Caco-2 (cell line): ENCODE measurements at regions not wholly inside any gene's neighbourhood (a gene's known extent, or its start where the extent isn't known, plus 50 kb on each side); places are given as distances from the start of the nearest gene placed in this dataset.

ENCODE experiments used
- BruUV-seq: library from RNA; stranded (reverse); fragments of 400-500 nt; replicated peaks from 2 replicates; lab custom pipeline; 2021; lab: Mats Ljungman, UMichigan
- CTCF ChIA-PET: fragments of 300-600 bp; sonication (Branson Sonifier 250); formaldehyde crosslinking; loops from one replicate; lab custom pipeline; 2022; ENCODE audit warnings: antibody characterized with exemption; lab: Charles Lee
- POLR2A ChIA-PET: fragments of 300-600 bp; sonication (Branson Sonifier 250); formaldehyde crosslinking; loops from one replicate; lab custom pipeline; 2022; ENCODE audit warnings: antibody characterized with exemption; lab: Charles Lee
- DNase-seq, 2 experiments: peaks; one replicate each; pipeline versions ENCODE4 v3.0.0 to v3.0.0-alpha.2; 2020 to 2022
- H3K27me3 ChIP-seq: replicated peaks from 2 replicates; pipeline ENCODE4 v1.6.0; 2011; ENCODE audit warnings: low read length; ENCODE audit not compliant: control insufficient read depth, insufficient read depth
- H3K36me3 ChIP-seq: 2 replicates; pipeline ENCODE4 v1.5.1; 2011; ENCODE audit warnings: low read length; ENCODE audit not compliant: control insufficient read depth, insufficient read depth
- H3K4me1 ChIP-seq: fragments of 250-450 bp; sonication (Bioruptor Pico); 2 replicates; pipeline ENCODE4 v1.5.1; 2020; ENCODE audit warnings: mild to moderate bottlenecking
- H3K4me3 ChIP-seq: 2 replicates; pipeline ENCODE4 v1.5.1; 2011; ENCODE audit warnings: low read depth, mild to moderate bottlenecking, control low read depth, low read length
- H3K9me3 ChIP-seq: fragments of 250-450 bp; sonication (Bioruptor Pico); 2 replicates; pipeline ENCODE4 v1.5.1; 2020; ENCODE audit warnings: mild to moderate bottlenecking, moderate library complexity
- H3K27ac Mint-ChIP-seq: one replicate; pipeline ENCODE4 v1.8.0; 2022; ENCODE audit warnings: mixed read lengths; ENCODE audit not compliant: unreplicated experiment
- H3K27me3 Mint-ChIP-seq: one replicate; pipeline ENCODE4 v1.8.0; 2022; ENCODE audit warnings: mixed read lengths; ENCODE audit not compliant: insufficient read depth, unreplicated experiment
- H3K36me3 Mint-ChIP-seq: one replicate; pipeline ENCODE4 v1.8.0; 2022; ENCODE audit warnings: mild to moderate bottlenecking, mixed read lengths; ENCODE audit not compliant: insufficient read depth, unreplicated experiment
- H3K4me1 Mint-ChIP-seq: one replicate; pipeline ENCODE4 v1.8.0; 2022; ENCODE audit warnings: low read depth, mixed read lengths; ENCODE audit not compliant: unreplicated experiment
- H3K4me3 Mint-ChIP-seq: one replicate; pipeline ENCODE4 v1.8.0; 2022; ENCODE audit warnings: mild to moderate bottlenecking, moderate library complexity, mixed read lengths; ENCODE audit not compliant: unreplicated experiment
- H3K9me3 Mint-ChIP-seq: one replicate; pipeline ENCODE4 v1.8.0; 2022; ENCODE audit warnings: mixed read lengths; ENCODE audit not compliant: unreplicated experiment
- CTCF ChIP-seq, 2 experiments: fragments of 200-600 bp in 1 of 2; IDR thresholded peaks; 1 replicate in 1 of 2; 2 replicates in 1 of 2; pipeline versions ENCODE4 v1.5.1 to v1.8.0; 2011 to 2022; ENCODE audit warnings: antibody characterized with exemption in 1 of 2, control low read depth in 1 of 2, inconsistent platforms in 1 of 2, low read depth in 1 of 2, low read length in 1 of 2, mild to moderate bottlenecking in 1 of 2, moderate library complexity in 1 of 2; ENCODE audit not compliant: insufficient read depth in 1 of 2, severe bottlenecking in 1 of 2, unreplicated experiment in 1 of 2
- intact Hi-C: fragments of 100-400 bp; cut with micrococcal nuclease; formaldehyde crosslinking; loops from one replicate; pipeline ENCODE4 v1.10.0; 2022; ENCODE audit not compliant: unreplicated experiment

GRCh38 chr3:193998123-193998448 is 137.9 kb upstream of the HES1 start:
- DNase-seq = no peak
- no peaks in the 10 kb centered on the region for H3K36me3 ChIP-seq
- Mint-ChIP-seq H3K9me3 (peaks cover 10% of the 10 kb centered on the region), H3K4me1 (peaks cover 14% of the 10 kb centered on the region), H3K27ac (no peak overlapping the region), H3K36me3 (no peaks in the 10 kb centered on the region), H3K27me3 (no peaks in the 10 kb centered on the region), H3K4me3 (no peak overlapping the region)
- TF ChIP-seq CTCF (IDR thresholded peaks at IDR 0.05; ENCODE audit: insufficient read depth in 1 of 2, low read depth in 1 of 2, low read length in 1 of 2, severe bottlenecking in 1 of 2, unreplicated experiment in 1 of 2) = no peak
- no peaks in the 10 kb centered on the region for H3K27me3 ChIP-seq
- peaks cover 16% of the 10 kb centered on the region for H3K4me1 ChIP-seq
- intact Hi-C loops = no loop called here
- no TSS peak for BruUV-seq
- ChIA-PET POLR2A (no interaction called here), CTCF (no interaction called here)
- H3K4me3 ChIP-seq = no peak overlapping the region
- no peaks in the 10 kb centered on the region for H3K9me3 ChIP-seq

GRCh38 chr3:193998628-193999195 is 137.2 kb upstream of the HES1 start:
- Mint-ChIP-seq H3K27me3 (no peaks in the 10 kb centered on the region), H3K4me1 (peaks cover 14% of the 10 kb centered on the region), H3K9me3 (peaks cover 10% of the 10 kb centered on the region), H3K27ac (no peak overlapping the region), H3K4me3 (no peak overlapping the region), H3K36me3 (no peaks in the 10 kb centered on the region)
- TF ChIP-seq CTCF (IDR thresholded peaks at IDR 0.05; ENCODE audit: insufficient read depth in 1 of 2, low read depth in 1 of 2, low read length in 1 of 2, severe bottlenecking in 1 of 2, unreplicated experiment in 1 of 2) = no peak
- peaks cover 17% of the 10 kb centered on the region for H3K4me1 ChIP-seq
- no peaks in the 10 kb centered on the region for H3K36me3 ChIP-seq
- BruUV-seq = no TSS peak
- POLR2A ChIA-PET = no interaction called here
- intact Hi-C loops = no loop called here
- no peak overlapping the region for H3K4me3 ChIP-seq
- no peaks in the 10 kb centered on the region for H3K9me3 ChIP-seq
- DNase-seq = no peak
- CTCF ChIA-PET = no interaction called here
- H3K27me3 ChIP-seq = no peaks in the 10 kb centered on the region

GRCh38 chr3:194000100-194000499 is 135.8 kb upstream of the HES1 start:
- no peak for TF ChIP-seq CTCF (IDR thresholded peaks at IDR 0.05; ENCODE audit: insufficient read depth in 1 of 2, low read depth in 1 of 2, low read length in 1 of 2, severe bottlenecking in 1 of 2, unreplicated experiment in 1 of 2)
- Histone ChIP-seq H3K4me3 (no peak overlapping the region), H3K27me3 (no peaks in the 10 kb centered on the region), H3K36me3 (no peaks in the 10 kb centered on the region), H3K4me1 (peaks cover 31% of the 10 kb centered on the region), H3K9me3 (no peaks in the 10 kb centered on the region)
- no TSS peak for BruUV-seq
- intact Hi-C loops = loop anchor here (5.0 kb wide), 1 partner anchor 158 kb away; no protein-coding TSS in a partner anchor
- Mint-ChIP-seq H3K27me3 (no peaks in the 10 kb centered on the region), H3K4me1 (peaks cover 22% of the 10 kb centered on the region), H3K9me3 (peaks cover under 1% of the 10 kb centered on the region), H3K27ac (no peak overlapping the region), H3K4me3 (no peak overlapping the region), H3K36me3 (no peaks in the 10 kb centered on the region)
- CTCF ChIA-PET = no interaction called here
- POLR2A ChIA-PET = no interaction called here
- DNase-seq = no peak
